Left lung (tissue), 4 donors: ENCODE measurements at regions not wholly inside any gene's neighbourhood (a gene's known extent, or its start where the extent isn't known, plus 50 kb on each side); places are given as distances from the start of the nearest gene placed in this dataset.

ENCODE experiments used
- ATAC-seq: fragments of 200-7000 bp; cut with Tn5 transposase; one replicate; pipeline ENCODE4 v1.9.1; 2020; ENCODE audit warnings: moderate library complexity
- DNase-seq, 4 donors: peaks; one replicate each; pipeline ENCODE4 v3.0.0-alpha.2; 2013 to 2020
- H3K27ac ChIP-seq, 2 donors: fragments of 200-600 bp; sonication (generic) in 1 of 2; one replicate each; pipeline versions ENCODE4 v1.5.0 to v1.8.0; 2020 to 2021
- H3K27me3 ChIP-seq, 2 donors: fragments of 200-600 bp; sonication (generic) in 1 of 2; one replicate each; pipeline versions ENCODE4 v1.5.0 to v1.8.0; 2020 to 2021
- H3K36me3 ChIP-seq, 2 donors: fragments of 200-600 bp; sonication (generic) in 1 of 2; one replicate each; pipeline versions ENCODE4 v1.5.0 to v1.8.0; 2020 to 2021
- H3K4me1 ChIP-seq, 2 donors: fragments of 200-600 bp; one replicate each; pipeline ENCODE4 v1.8.0; 2021
- H3K4me3 ChIP-seq, 2 donors: fragments of 200-600 bp; sonication (generic) in 1 of 2; one replicate each; pipeline versions ENCODE4 v1.5.0 to v1.8.0; 2020 to 2021; ENCODE audit warnings: mild to moderate bottlenecking in 1 of 2
- H3K9me3 ChIP-seq, 2 donors: fragments of 200-600 bp; sonication (generic) in 1 of 2; one replicate each; pipeline versions ENCODE4 v1.5.0 to v1.8.0; 2020 to 2021
- CTCF ChIP-seq, 2 donors: fragments of 200-600 bp; sonication (generic) in 1 of 2; IDR thresholded peaks; one replicate each; pipeline versions ENCODE4 v1.5.0 to v1.8.0; 2021; ENCODE audit warnings: antibody characterized with exemption in 2 of 2
- intact Hi-C, 2 donors: fragments of 100-400 bp; cut with DNase I; formaldehyde crosslinking; loops; one replicate each; pipeline versions ENCODE4 v1.11.2 to v1.14.2; 2022
- donor health status: DM: no; HTN: yes; CAD: no.
- donor health status: DM: no; HTN: no; CAD: no.

DNA sequence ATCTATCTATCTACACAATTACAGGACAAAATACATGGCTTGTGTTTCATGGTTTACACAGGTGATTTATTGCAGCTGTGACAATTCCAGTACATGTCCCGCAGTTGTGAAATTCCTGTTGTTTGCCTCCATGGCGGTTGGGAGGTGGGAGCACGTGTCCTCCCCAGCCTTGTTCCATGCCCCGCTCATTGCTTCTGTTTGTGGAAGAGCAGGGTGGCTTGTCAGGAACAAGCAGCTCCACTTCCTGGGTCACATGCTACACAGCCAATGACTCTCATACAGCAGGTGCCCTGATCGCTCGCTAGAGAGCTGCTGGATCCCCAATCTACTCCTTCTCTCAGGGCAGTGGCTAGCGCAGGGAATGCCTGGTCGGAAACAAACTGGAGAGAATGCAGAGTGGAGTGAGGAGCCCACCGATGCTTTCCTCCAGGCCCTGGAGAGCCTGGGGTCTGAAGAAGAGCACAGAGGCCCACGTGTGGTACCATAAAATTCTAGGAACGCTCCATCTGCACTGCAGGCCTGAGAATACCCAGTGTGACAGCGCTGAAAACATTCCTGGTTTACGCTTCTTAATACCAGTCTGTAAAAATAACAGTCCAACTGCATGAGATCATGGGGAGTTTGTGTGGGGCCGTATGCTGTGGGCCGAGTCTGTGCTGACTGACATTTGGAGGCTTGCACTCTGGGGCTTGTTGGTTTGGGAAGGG, 270.6 kb upstream of the RGMA start:
- intact Hi-C loops, result no loop called here
- DNase-seq (no peak), ATAC-seq (no peak)
- H3K9me3 ChIP-seq, result no peaks in the 10 kb centered on the region
- no peaks in the 10 kb centered on the region for H3K36me3 ChIP-seq
- H3K4me1 ChIP-seq, result no peaks in the 10 kb centered on the region
- H3K27ac ChIP-seq, result no peak overlapping the region
- TF ChIP-seq CTCF (IDR thresholded peaks at IDR 0.05), result no peak
- no peak overlapping the region for H3K4me3 ChIP-seq
- H3K27me3 ChIP-seq, result peaks cover 0 to 18% of the 10 kb centered on the region in 2 donors

GRCh38 chr15:93359060-93359408, 270.0 kb upstream of the RGMA start:
- H3K27me3 ChIP-seq, result peaks cover 0 to 18% of the 10 kb centered on the region in 2 donors
- H3K36me3 ChIP-seq, result no peaks in the 10 kb centered on the region
- DNase-seq (no peak), ATAC-seq (no peak)
- H3K27ac ChIP-seq, result no peak overlapping the region
- no peaks in the 10 kb centered on the region for H3K9me3 ChIP-seq
- intact Hi-C loops, result no loop called here
- no peak overlapping the region for H3K4me3 ChIP-seq
- no peak for TF ChIP-seq CTCF (IDR thresholded peaks at IDR 0.05)
- H3K4me1 ChIP-seq, result no peaks in the 10 kb centered on the region

GRCh38 chr15:93358166-93359059, 269.4 kb upstream of the RGMA start:
- no peak overlapping the region for H3K4me3 ChIP-seq
- no peaks in the 10 kb centered on the region for H3K9me3 ChIP-seq
- intact Hi-C loops, result no loop called here
- TF ChIP-seq CTCF (IDR thresholded peaks at IDR 0.05), result no peak
- no peak for DNase-seq
- H3K36me3 ChIP-seq, result no peaks in the 10 kb centered on the region
- ATAC-seq, result no peak
- H3K27ac ChIP-seq, result no peak overlapping the region
- H3K27me3 ChIP-seq, result peaks cover 0 to 11% of the 10 kb centered on the region in 2 donors
- no peaks in the 10 kb centered on the region for H3K4me1 ChIP-seq

GRCh38 chr15:93348711-93349545, 259.9 kb upstream of the RGMA start:
- no peak overlapping the region for H3K27ac ChIP-seq
- peaks cover 0 to 18% of the 10 kb centered on the region in 2 donors for H3K27me3 ChIP-seq
- H3K36me3 ChIP-seq, result no peaks in the 10 kb centered on the region
- no peak overlapping the region for H3K4me3 ChIP-seq
- no peaks in the 10 kb centered on the region for H3K9me3 ChIP-seq
- no peak for DNase-seq
- intact Hi-C loops, result no loop called here
- ATAC-seq, result no peak
- no peak for TF ChIP-seq CTCF (IDR thresholded peaks at IDR 0.05)
- H3K4me1 ChIP-seq, result no peaks in the 10 kb centered on the region
